Mucosa of descending colon (tissue), 3 donors: ENCODE measurements at regions not wholly inside any gene's neighbourhood (a gene's known extent, or its start where the extent isn't known, plus 50 kb on each side); places are given as distances from the start of the nearest gene placed in this dataset.

Source experiments
- ATAC-seq: fragments of 200-7000 bp; cut with Tn5 transposase; one replicate; pipeline ENCODE4 v1.9.1; 2020; ENCODE audit warnings: mild to moderate bottlenecking, moderate library complexity
- DNase-seq, 3 donors: peaks; one replicate each; pipeline ENCODE4 v3.0.0-alpha.2; 2020
- H3K36me3 ChIP-seq: fragments of 200-600 bp; one replicate; pipeline ENCODE4 v1.8.0; 2021; ENCODE audit warnings: low read depth, mild to moderate bottlenecking
- H3K4me1 ChIP-seq: fragments of 200-600 bp; one replicate; pipeline ENCODE4 v1.8.0; 2021; ENCODE audit warnings: low read depth, mild to moderate bottlenecking
- H3K4me3 ChIP-seq: fragments of 200-600 bp; one replicate; pipeline ENCODE4 v1.8.0; 2021; ENCODE audit warnings: mild to moderate bottlenecking
- H3K9me3 ChIP-seq: fragments of 200-600 bp; one replicate; pipeline ENCODE4 v1.8.0; 2021; ENCODE audit warnings: mild to moderate bottlenecking
- intact Hi-C, 2 donors: fragments of 100-400 bp; cut with DNase I in 1 of 2; cut with micrococcal nuclease in 1 of 2; formaldehyde crosslinking; loops; one replicate each; pipeline versions ENCODE4 v1.11.0 to v1.11.1; 2022; cut with DNase I, micrococcal nuclease
- TF ChIP-seq, protein P1 (sequence below): fragments of 200-600 bp; IDR thresholded peaks from one replicate; pipeline ENCODE4 v1.8.0; 2022; ENCODE audit warnings: antibody characterized with exemption, mild to moderate bottlenecking
- donor health status: DM: no; HTN: no; CAD: no; lungs with moderate emphysema.
- donor health status: DM: no; HTN: no; CAD: no.
- donor health status: DM: no; HTN: yes; CAD: no.

GRCh38 chr1:172746091-172746949, 87.4 kb downstream of the FASLG start:
- TF ChIP-seq, protein P1, sequence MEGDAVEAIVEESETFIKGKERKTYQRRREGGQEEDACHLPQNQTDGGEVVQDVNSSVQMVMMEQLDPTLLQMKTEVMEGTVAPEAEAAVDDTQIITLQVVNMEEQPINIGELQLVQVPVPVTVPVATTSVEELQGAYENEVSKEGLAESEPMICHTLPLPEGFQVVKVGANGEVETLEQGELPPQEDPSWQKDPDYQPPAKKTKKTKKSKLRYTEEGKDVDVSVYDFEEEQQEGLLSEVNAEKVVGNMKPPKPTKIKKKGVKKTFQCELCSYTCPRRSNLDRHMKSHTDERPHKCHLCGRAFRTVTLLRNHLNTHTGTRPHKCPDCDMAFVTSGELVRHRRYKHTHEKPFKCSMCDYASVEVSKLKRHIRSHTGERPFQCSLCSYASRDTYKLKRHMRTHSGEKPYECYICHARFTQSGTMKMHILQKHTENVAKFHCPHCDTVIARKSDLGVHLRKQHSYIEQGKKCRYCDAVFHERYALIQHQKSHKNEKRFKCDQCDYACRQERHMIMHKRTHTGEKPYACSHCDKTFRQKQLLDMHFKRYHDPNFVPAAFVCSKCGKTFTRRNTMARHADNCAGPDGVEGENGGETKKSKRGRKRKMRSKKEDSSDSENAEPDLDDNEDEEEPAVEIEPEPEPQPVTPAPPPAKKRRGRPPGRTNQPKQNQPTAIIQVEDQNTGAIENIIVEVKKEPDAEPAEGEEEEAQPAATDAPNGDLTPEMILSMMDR, result no peak
- Histone ChIP-seq H3K4me3 (no peak overlapping the region), H3K36me3 (no peaks in the 10 kb centered on the region), H3K4me1 (peaks cover 17% of the 10 kb centered on the region), H3K9me3 (no peaks in the 10 kb centered on the region)
- DNase-seq (peak in 1 of 3 donors; percentile 53), ATAC-seq (peak; percentile 95)
- intact Hi-C loops, result loop anchor here in 1 of 2 donors (10.0 kb wide), 1 partner anchor 458 kb away; the partner anchor contains the start of gene TNFSF4

GRCh38 chr1:172748201-172748600, 89.3 kb downstream of the FASLG start:
- TF ChIP-seq, protein P1, result no peak
- H3K9me3 ChIP-seq, result no peaks in the 10 kb centered on the region
- peaks cover 17% of the 10 kb centered on the region for H3K4me1 ChIP-seq
- no peaks in the 10 kb centered on the region for H3K36me3 ChIP-seq
- intact Hi-C loops, result loop anchor here in 1 of 2 donors (10.0 kb wide), 1 partner anchor 457 kb away; the partner anchor contains the start of gene TNFSF4
- H3K4me3 ChIP-seq, result no peak overlapping the region
- no peak for DNase-seq
- ATAC-seq, result no peak

- TF ChIP-seq, protein P1, result no peak
- intact Hi-C loops, result no loop called here
Observed at GRCh38 chr1:172751683-172752082, 92.8 kb downstream of the FASLG start.

GRCh38 chr1:172753964-172754363, 95.1 kb downstream of the FASLG start:
- intact Hi-C loops, result no loop called here
- Histone ChIP-seq H3K36me3 (no peaks in the 10 kb centered on the region), H3K4me3 (no peak overlapping the region), H3K4me1 (no peaks in the 10 kb centered on the region), H3K9me3 (no peaks in the 10 kb centered on the region)
- no peak for DNase-seq
- TF ChIP-seq, protein P1, result no peak
- no peak for ATAC-seq

More at GRCh38 chr1:172751683-172752082, 92.8 kb downstream of the FASLG start:
- Histone ChIP-seq H3K9me3 (no peaks in the 10 kb centered on the region), H3K4me1 (peaks cover 2% of the 10 kb centered on the region), H3K4me3 (no peak overlapping the region), H3K36me3 (no peaks in the 10 kb centered on the region)
- ATAC-seq, result no peak
- no peak for DNase-seq

- Histone ChIP-seq H3K9me3 (no peaks in the 10 kb centered on the region), H3K36me3 (no peaks in the 10 kb centered on the region), H3K4me1 (no peaks in the 10 kb centered on the region), H3K4me3 (no peak overlapping the region)
- DNase-seq (no peak), ATAC-seq (no peak)
- intact Hi-C loops, result no loop called here
- TF ChIP-seq, protein P1, result no peak
Observed at GRCh38 chr1:172754609-172755008, 95.7 kb downstream of the FASLG start.
